ENCODE measurements at regions not wholly inside any gene's neighbourhood (a gene's known extent, or its start where the extent isn't known, plus 50 kb on each side); places are given as distances from the start of the nearest gene placed in this dataset.
A peak's percentile ranks its signal among the peaks of the same experiment; 100 is the strongest.

GRCh38 chr14:42140831-42141279 is 534.2 kb downstream of the LRFN5 start:
- Histone ChIP-seq H3K27me3 (ENCODE audit: insufficient read depth) (no peaks in the 10 kb centered on the region), H3K4me1 (ENCODE audit: insufficient read depth) (no peaks in the 10 kb centered on the region), H2AFZ (peak overlapping the region; percentile 78; the same call in 1 of the 2 replicates), H3F3A (replicated peaks; ENCODE audit: low read depth) (no peaks in the 10 kb centered on the region), H3K36me3 (ENCODE audit: insufficient read depth) (no peaks in the 10 kb centered on the region), H3K79me2 (replicated peaks; ENCODE audit: insufficient read depth) (no peaks in the 10 kb centered on the region), H3K27ac (ENCODE audit: low read depth) (no peak overlapping the region), H3K9me2 (ENCODE audit: insufficient read depth) (no peaks in the 10 kb centered on the region; the same call in 1 of the 2 replicates), H3K4me3 (no peak overlapping the region), H4K20me1 (replicated peaks; ENCODE audit: insufficient read depth) (no peaks in the 10 kb centered on the region), H3K4me2 (no peak overlapping the region)
- Mint-ChIP-seq H3K27me3 (ENCODE audit: insufficient read depth, low read depth, poor library complexity) (peaks cover 1% of the 10 kb centered on the region), H3K36me3 (ENCODE audit: low read depth) (no peaks in the 10 kb centered on the region), H3K4me3 (no peak overlapping the region), H3K9me3 (peaks cover 3% of the 10 kb centered on the region; the same call in 2 of the 3 replicates), H3K27ac (no peak overlapping the region), H3K4me1 (no peaks in the 10 kb centered on the region)
- DNase-seq (ENCODE audit: low spot score) (no peak), ATAC-seq (no peak)
- TF ChIP-seq CTCF (conservative IDR thresholded peaks at IDR 0.05; ENCODE audit: low read depth in 2 of 2) = no peak
- TF ChIP-seq POLR2AphosphoS5 (IDR thresholded peaks at IDR 0.05; ENCODE audit: low read depth) = no peak
- no peak for TF ChIP-seq CREB1 (CRISPR knock-in tag; IDR thresholded peaks at IDR 0.05; ENCODE audit: low read depth)
- no peak for TF ChIP-seq JUNB (IDR thresholded peaks at IDR 0.05; ENCODE audit: unreplicated experiment)
- no peak for TF ChIP-seq NANOG (IDR thresholded peaks at IDR 0.05; ENCODE audit: borderline replicate concordance)

- Mint-ChIP-seq H3K4me3 (no peak overlapping the region), H3K27ac (no peak overlapping the region), H3K4me1 (no peaks in the 10 kb centered on the region), H3K27me3 (ENCODE audit: insufficient read depth, low read depth, poor library complexity) (peaks cover under 1% of the 10 kb centered on the region), H3K9me3 (peaks cover 1% of the 10 kb centered on the region; the same call in 2 of the 3 replicates), H3K36me3 (ENCODE audit: low read depth) (no peaks in the 10 kb centered on the region)
- Histone ChIP-seq H3K36me3 (ENCODE audit: insufficient read depth) (no peaks in the 10 kb centered on the region), H2AFZ (peak overlapping the region; percentile 15; the same call in 1 of the 2 replicates), H3K4me3 (no peak overlapping the region), H3K79me2 (replicated peaks; ENCODE audit: insufficient read depth) (no peaks in the 10 kb centered on the region), H4K20me1 (replicated peaks; ENCODE audit: insufficient read depth) (no peaks in the 10 kb centered on the region), H3K9me2 (ENCODE audit: insufficient read depth) (no peaks in the 10 kb centered on the region; the same call in 1 of the 2 replicates), H3K4me2 (no peak overlapping the region), H3K27ac (ENCODE audit: low read depth) (no peak overlapping the region), H3F3A (replicated peaks; ENCODE audit: low read depth) (no peaks in the 10 kb centered on the region), H3K27me3 (ENCODE audit: insufficient read depth) (no peaks in the 10 kb centered on the region), H3K4me1 (ENCODE audit: insufficient read depth) (no peaks in the 10 kb centered on the region)
- TF ChIP-seq ZNF462 (CRISPR knock-in tag; IDR thresholded peaks at IDR 0.05) (no peak), CTCF (conservative IDR thresholded peaks at IDR 0.05; ENCODE audit: low read depth in 2 of 2) (no peak), ZNF331 (CRISPR knock-in tag; IDR thresholded peaks at IDR 0.05; ENCODE audit: low read depth) (no peak), REST (IDR thresholded peaks at IDR 0.05; ENCODE audit: unreplicated experiment) (no peak)
- ATAC-seq (no peak), DNase-seq (ENCODE audit: low spot score) (no peak)
Measured at GRCh38 chr14:42140001-42140400, 533.3 kb downstream of the LRFN5 start.

Data from GM23338 (cell line).